Tibial nerve (tissue), 4 donors: ENCODE measurements at regions not wholly inside any gene's neighbourhood (a gene's known extent, or its start where the extent isn't known, plus 50 kb on each side); places are given as distances from the start of the nearest gene placed in this dataset.

Experiments used
- EP300 ChIP-seq, 2 donors: sonication (generic); formaldehyde crosslinking; IDR thresholded peaks; one replicate each; pipeline ENCODE4 v1.6.1; 2017; ENCODE audit warnings: antibody characterized with exemption in 2 of 2, mild to moderate bottlenecking in 1 of 2
- POLR2A ChIP-seq, 2 donors: fragments of 450-650 bp; IDR thresholded peaks; one replicate each; pipeline ENCODE4 v1.6.1; 2017; ENCODE audit warnings: antibody characterized with exemption in 2 of 2, mild to moderate bottlenecking in 2 of 2, moderate library complexity in 2 of 2
- TF ChIP-seq, protein P1 (sequence below), 5 experiments: fragments of 200-600 bp in 3 of 5; fragments of 450-650 bp in 2 of 5; sonication (generic) in 3 of 5; IDR thresholded peaks; one replicate each; pipeline ENCODE4 v1.5.1; 2016 to 2019; ENCODE audit warnings: antibody characterized with exemption in 5 of 5, mild to moderate bottlenecking in 3 of 5, moderate library complexity in 2 of 5

DNA sequence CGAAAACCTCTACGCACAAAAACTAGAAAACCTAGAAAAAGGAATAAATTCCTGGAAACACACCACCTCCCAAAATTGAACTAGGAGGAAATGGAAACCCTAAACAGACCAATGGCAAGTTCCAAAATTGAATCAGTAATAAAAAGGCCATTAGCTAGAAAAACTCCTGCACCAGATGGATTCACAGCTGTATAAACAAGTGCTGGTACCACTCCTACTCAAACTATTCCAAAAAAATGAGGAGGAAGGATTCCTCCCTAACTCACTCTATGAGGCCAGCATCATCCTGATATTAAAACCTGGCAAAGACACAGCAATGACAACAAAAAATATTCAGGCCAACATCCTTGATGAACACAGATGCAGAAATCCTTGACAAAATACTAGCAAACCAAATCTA is 228.2 kb downstream of the CHRM2 start:
- TF ChIP-seq, protein P1, sequence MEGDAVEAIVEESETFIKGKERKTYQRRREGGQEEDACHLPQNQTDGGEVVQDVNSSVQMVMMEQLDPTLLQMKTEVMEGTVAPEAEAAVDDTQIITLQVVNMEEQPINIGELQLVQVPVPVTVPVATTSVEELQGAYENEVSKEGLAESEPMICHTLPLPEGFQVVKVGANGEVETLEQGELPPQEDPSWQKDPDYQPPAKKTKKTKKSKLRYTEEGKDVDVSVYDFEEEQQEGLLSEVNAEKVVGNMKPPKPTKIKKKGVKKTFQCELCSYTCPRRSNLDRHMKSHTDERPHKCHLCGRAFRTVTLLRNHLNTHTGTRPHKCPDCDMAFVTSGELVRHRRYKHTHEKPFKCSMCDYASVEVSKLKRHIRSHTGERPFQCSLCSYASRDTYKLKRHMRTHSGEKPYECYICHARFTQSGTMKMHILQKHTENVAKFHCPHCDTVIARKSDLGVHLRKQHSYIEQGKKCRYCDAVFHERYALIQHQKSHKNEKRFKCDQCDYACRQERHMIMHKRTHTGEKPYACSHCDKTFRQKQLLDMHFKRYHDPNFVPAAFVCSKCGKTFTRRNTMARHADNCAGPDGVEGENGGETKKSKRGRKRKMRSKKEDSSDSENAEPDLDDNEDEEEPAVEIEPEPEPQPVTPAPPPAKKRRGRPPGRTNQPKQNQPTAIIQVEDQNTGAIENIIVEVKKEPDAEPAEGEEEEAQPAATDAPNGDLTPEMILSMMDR (IDR thresholded peaks at IDR 0.05): no peak
- no peak for TF ChIP-seq POLR2A (IDR thresholded peaks at IDR 0.05)
- no peak for TF ChIP-seq EP300 (IDR thresholded peaks at IDR 0.05)
